SK-N-MC (cell line): ENCODE measurements at regions not wholly inside any gene's neighbourhood (a gene's known extent, or its start where the extent isn't known, plus 50 kb on each side); places are given as distances from the start of the nearest gene placed in this dataset.

Experiments
- EZH2 ChIP-seq: fragments of 200-600 bp; sonication (generic); IDR thresholded peaks from one replicate; pipeline ENCODE4 v1.6.1; 2017; ENCODE audit warnings: antibody characterized with exemption
- FOXP2 ChIP-seq: optimal IDR thresholded peaks from 2 replicates; pipeline ENCODE3; 2011; ENCODE audit warnings: mild to moderate bottlenecking, moderate library complexity; ENCODE audit not compliant: insufficient read depth; ENCODE audit errors: extremely low read length, control extremely low read depth
- POLR2AphosphoS5 ChIP-seq: IDR thresholded peaks from 2 replicates; pipeline ENCODE4 v1.6.1; 2012; ENCODE audit warnings: mild to moderate bottlenecking, low read depth, low read length, borderline replicate concordance

DNA sequence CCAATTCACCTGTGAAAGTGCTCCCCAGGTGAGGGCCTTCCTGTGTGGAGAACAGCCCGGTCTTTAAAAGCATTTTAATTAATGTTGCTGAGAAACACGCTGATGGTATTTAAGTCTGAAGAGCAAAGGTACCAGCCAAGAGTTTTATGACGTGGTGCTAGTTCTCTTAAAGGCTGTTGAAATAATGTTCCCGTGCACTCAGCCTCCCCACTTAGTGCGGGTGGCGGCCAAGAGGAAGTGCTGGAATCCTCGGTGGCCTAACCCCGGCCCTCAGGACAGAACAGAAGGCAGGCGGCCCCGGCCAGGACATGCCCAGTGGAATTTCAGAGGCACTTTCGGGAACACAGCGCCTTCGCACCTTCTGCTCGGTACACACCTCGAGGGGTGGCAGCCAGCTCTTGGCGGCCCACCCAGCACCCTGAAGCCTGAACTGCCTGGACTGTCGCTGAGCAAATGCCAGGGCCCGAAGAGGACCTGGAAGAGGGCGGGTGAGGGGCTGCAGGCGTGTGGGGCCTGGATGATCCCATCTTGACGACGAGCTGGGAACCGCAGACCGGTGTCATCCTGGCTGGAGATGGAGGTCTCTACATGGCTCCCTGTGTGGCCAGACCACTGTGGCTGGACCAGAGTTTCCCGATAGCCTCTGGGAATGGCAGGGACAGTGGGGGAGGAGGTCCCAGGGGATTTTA is 142.9 kb downstream of the ASB1 start:
- TF ChIP-seq POLR2AphosphoS5 (no peak), EZH2 (no peak), FOXP2 (no peak)
